HG03108 (cell line): ENCODE measurements at regions not wholly inside any gene's neighbourhood (a gene's known extent, or its start where the extent isn't known, plus 50 kb on each side); places are given as distances from the start of the nearest gene placed in this dataset.
A peak's percentile ranks its signal among the peaks of the same experiment; 100 is the strongest.

Experiments used
- ATAC-seq: cut with Tn5 transposase; IDR thresholded peaks from one replicate; pipeline ENCODE4 v1.9.1; 2021; ENCODE audit warnings: moderate library complexity; ENCODE audit not compliant: unreplicated experiment

DNA sequence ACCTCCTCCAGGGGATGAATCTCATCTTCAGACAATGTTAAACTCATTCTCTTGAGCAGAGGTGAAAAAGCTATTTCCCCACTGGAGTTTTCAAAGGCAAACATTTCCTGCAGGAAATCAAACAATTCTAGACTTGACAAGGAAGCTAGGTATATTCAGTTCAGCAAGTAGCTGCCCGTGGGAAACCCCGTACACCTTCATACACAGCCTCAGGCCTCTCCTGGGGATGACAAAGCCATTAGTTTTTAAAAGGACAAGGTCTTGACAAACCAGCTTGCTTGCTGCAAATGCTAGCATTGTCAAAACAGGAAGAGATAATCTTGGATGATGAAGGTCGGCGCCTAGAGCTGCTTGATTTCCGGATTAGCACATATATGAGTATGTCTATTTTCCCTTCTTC, 1630.8 kb upstream of the TENM4 start:
- ATAC-seq, result no peak

DNA sequence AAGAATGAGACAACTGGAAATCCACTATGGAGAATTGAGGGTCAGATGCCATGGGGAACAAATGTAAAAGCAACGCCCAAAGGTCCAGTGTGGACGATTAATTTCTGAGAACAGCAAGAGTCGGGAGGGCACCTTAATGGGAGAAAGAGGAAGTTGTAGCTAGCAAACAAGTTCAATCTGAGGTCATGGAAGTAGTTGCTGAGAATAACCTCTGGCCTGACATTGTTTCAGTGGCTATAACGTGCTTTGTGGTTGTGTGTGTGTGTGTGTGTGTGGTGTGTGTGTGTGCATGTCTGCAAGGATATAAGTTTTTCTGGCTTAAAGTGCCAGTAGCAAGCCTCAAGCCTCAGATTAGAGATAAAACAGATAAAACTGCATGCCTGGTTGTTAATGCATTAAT, 1630.1 kb upstream of the TENM4 start:
- ATAC-seq, result peak; percentile 67

DNA sequence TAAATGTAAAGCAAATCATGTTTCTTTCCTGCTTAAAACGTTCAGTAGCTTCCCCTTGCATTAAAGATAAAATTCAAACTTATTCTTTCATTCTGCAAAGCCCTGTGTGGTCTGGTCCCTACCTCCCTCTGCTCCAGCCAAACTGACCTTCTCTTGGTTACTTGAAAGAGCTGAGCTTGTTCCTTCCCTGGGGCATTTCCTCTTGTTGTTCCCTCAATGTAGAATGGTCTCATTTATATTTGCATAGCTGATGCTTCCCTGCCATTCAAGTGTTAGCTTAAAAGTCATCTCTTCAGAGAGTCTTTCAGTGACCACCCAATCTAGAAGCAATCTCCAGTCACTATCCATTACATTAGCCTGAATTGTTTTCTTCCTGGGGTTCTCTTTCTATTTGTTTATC, 1618.5 kb upstream of the TENM4 start:
- no peak for ATAC-seq

DNA sequence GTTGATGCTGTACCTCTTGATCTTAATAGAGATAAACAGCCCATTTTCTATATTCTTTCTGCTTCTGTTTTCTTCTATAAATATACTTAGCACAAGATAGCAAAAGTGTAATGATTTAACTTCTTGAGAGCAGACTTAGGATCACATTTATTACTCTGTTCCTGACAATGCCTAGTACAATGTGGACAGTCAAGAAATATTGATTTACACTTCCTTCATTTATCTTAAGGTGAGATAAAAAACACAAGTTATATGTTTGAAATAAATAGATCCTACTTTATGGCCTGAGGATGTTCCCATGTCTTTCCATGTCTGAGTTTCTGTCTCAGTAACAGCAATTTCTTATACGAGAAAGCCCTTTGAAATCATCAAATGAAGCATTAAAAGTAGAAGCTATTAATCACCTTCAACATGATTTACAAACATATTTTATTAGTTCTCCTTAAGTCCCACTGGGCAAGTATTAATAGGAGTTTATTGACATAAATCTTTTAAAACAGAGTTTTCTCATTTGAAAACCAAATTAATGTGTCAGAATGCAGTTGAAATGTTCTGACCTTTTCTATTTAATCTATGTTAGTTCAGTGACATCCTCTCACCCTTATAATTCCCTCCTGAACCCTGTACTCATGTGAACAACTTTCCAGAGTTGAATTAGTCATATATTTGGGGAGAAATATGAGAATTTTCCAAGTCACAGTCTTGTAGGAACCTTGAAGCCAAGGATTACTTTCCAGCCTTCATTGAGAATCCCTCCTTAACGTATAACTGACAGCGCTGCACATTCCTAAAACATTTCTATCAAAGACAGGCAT, 1611.7 kb upstream of the TENM4 start:
- no peak for ATAC-seq

DNA sequence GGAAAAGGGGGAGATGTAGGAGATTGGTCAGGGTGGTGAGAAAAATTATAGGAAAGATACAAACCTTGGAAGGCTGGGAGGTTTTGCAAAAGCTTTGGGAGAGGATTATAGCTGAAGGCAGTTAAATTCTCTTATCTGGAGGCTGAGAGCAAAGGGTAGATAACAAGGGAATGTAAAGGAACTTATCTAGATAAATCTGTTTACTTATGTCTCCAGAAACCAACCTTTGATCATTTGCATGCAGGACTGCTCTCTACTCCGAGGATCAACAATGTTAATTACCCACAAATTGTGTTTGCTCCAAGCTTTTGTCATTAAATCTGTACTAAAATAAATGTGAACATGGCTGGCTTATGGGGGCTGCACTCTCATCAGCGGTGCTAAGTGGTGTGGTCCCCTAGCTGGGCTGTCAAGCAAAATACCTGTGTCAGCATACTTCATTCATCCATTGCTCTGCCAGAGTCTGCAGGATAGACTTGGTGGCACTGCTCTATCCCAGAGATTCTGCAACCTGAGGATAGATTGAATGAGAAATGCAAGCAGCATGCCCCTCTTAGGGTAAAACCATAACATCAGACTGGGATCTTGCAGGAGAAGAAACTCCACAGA, 1599.2 kb upstream of the TENM4 start:
- ATAC-seq, result no peak

DNA sequence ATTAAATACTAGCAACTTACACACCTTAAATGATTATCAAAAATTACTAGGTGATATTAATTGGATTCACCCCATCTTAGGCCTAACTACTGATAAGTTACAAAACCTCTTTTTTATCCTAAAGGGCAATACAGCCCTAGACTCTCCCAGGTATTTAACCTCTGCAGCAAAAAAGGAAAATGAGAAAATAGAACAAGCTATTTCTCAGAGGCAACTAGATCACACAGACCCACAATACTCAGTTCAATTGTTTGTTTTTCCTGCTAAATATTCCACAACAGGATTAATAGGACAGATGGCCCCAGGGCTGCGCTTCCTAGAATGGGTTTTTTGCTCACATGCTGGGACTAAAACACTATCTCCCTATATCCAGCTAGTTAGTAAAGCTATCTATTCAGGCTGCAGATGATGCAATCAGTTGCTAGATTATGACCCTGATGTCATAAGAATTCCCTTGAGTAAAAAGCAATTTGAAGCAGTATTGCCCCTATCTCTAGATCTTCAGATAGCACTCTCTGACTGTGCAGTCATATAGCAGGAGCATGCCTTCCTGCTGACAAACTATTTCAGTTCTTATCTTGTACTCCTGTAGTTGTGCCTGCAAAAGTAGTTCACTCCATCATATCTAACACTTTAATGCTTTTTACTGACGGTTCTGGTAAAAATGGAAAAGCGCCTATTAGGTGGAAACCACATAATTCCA, 1595.5 kb upstream of the TENM4 start:
- no peak for ATAC-seq

DNA sequence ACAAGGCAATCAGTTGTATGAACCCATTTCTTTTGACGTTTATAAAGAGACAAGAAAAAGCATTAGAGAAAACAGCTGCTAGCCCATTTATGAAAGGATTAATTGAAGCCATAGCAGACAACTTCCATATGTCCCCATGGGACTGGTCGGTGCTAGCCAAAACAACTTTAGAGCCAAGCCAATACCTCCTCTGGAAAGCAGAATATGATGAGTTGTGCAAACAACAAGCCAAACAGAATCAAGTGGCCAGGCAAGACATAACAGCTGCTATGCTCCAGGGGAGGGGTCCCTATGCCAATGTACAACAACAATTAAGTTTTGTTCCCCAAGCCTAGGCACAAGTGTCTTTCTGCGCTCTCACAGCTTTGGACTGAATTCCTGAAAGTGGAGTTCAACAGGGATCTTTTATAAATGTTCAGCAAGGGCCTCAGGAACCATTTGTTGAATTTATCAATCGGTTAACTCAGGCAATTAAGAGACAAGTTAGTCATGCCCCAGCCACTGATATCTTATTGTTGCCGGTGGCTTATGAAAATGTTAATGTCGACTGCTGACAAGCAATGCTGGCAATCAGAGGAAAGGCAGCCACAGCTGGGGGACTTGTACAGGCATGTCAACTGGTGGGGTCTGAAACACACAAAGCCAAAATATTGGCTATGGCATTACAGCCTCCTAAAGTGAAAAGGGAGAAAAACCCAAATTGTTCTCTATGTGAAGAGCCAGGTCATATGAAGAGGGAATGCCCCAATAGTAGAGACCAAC, 1593.1 kb upstream of the TENM4 start:
- no peak for ATAC-seq

DNA sequence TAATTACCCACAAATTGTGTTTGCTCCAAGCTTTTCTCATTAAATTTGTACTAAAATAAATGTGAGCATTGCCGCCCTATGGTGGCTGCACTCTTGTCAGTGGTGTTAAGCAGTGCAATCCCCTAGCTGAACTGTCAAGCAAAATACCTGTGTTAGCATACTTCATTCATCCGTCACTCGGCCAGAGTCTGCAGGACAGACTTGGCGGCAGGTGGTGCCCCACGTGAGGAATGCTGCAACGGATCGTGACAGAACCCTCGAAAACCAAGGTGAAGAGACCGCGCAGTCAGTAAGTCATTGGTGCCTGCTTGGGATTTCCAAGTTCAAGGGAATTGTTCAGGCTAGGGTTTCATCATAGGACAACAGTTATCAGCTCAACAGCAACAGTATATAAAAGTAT, 1592.1 kb upstream of the TENM4 start:
- ATAC-seq, result no peak

DNA sequence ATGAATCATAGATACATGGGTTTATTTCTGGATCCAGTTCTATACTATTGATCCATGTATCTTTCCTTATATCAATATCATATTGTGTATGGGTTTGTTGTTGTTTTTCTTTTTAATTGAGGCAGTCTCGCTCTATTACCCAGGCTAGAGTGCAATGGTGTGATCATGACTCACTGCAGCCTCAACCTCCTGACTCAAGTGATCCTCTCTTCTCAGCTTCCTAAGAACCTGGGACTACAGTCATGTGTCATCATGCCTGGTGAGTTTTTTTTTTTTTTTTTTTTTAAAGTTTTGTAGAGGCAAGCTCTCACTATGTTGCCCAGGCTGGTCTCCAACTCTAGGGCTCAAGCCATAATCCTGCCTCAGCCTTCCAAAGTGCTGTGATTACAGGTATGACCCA, 1589.4 kb upstream of the TENM4 start:
- ATAC-seq, result no peak

DNA sequence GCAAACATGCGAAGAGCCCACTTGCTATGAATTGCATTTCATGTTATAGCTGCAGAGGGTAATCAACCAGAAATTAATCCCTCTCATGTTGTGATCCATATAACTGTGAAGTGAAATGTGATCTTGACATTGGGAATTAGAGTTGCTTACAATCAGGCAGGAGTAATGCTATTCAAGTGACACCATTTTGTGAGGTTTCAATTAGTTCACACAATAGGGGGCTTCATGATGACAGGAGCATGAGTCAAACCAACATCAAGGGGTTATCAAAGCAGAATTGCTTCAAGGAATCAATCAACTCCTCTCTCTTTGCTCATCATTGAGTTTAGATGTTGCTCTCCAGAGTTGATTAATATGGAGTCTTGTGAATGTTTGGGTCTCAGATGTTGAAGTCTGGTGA, 1585.2 kb upstream of the TENM4 start:
- no peak for ATAC-seq

DNA sequence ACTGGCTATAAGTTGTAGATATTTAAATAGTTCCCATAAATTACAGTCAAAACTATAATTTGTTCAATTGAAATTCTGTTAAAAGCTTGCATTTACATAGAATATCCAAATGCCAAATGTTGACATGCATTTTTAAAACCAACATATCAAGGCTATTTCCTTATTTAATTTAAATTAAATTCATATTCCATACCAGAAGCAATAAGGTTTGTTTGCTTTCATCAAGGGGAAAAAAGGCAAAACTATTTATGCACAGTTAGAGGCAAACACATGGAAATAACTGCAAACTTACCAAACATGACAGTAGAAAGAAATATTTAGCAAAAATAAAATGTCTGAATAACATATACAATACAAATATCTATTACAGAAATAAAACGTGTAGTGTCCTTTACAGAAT, 1581.2 kb upstream of the TENM4 start:
- ATAC-seq, result no peak

DNA sequence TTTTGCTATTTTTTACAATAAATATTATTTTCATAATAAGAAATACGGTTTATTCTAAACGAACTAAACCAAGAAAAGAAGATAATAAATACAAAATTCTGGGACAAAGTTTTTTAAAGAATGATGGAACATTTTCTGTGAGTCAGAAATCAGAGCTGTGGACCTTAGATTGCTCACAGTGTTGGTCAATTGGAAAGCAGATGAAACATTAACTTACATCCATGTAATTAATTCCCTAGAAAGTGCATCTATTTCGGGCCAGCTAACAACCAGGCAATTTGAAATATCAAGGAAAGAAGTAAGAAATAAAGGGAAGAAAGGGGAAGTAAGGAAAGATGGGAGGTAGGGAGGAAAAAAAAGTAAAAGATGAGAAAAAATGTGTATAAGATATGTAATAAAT, 1569.8 kb upstream of the TENM4 start:
- no peak for ATAC-seq

DNA sequence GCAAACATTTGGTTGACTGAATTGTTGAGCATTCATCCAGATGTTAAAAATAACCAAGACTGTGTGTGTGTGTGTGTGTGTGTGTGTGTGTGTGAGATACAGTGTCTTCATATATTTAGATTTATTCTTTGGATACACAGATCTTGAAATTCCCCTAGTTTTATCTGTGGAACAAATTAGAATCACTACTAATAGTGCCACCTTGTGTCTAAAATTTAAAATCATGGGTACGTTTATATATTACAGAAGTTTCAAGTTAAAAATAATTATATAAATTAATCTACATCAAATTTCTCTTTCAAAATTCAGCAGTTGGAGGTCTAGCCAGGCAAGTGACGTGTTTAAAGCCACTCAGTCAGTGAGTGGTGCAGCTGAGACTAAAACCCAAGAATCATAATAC, 1566.2 kb upstream of the TENM4 start:
- ATAC-seq, result no peak

DNA sequence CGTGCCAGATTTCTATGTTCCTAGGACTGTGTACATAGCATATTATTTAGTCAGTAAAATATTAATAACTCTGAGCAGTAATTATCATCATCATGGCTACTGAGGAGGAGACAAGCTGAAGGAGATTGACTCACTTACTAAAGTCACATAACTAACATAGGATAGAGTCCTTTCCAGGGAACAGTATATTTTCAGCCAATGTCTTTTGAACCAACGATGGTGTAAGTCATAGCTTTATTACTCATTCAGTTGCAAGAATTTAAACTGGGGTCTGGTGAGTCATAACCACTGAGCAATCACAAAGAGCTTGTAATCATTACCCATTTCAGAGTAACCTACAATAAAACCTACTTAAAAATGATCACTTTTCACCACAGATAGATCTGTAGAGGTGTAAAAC, 1564.8 kb upstream of the TENM4 start:
- no peak for ATAC-seq

DNA sequence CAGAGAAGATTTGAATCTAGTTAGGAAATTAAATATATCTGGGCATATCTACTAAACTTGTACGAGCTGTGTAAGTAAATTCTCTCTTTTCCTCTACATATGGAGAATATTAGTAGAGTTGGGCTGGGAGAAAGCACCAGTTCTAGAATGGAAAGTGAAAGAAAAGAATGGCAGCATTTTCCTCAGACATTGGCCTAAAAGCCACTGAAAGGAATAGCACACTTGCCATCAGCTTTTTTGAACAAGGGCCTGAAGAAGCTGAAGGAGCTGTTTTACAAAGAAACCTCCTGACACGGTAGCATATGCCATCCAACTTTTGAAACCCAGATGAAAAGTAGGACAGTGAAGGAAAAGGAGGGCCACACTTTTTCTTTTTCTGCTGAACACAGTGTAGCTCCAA, 1563.7 kb upstream of the TENM4 start:
- no peak for ATAC-seq

DNA sequence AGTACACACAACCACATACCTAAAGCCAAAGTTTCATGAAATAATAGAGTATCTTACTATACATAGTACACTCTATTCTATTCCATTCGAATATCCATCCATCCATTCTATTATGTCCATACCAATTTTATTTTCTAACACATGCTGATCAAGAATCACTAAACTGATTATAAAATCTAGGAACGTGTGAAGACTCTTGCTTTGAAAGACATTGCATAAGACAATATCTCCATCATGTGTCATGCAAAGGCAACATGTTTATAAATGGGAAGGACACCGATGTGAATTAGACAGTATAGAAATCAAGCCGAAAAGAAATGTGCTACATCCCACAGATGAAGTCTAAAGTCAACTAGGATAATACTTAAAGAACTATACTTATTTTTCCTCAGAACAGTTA, 1561.5 kb upstream of the TENM4 start:
- no peak for ATAC-seq

DNA sequence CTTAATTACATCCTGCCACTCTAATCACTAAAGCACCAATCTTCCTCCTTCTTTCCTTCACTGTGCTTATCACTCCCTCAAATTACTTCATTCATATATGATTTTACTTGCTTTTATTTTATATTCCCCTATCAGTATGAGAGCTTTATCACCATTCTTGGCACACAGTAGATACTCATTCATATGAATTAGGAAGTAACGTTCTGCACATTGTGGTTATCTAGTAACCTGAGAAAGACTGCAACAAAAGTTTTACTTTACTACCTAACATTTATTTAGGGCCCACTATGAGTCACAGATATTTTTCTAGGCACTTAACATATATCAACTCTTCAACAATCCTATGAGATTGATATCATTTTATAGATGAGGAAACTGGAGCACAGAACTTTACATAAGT, 1559.9 kb upstream of the TENM4 start:
- ATAC-seq, result no peak

DNA sequence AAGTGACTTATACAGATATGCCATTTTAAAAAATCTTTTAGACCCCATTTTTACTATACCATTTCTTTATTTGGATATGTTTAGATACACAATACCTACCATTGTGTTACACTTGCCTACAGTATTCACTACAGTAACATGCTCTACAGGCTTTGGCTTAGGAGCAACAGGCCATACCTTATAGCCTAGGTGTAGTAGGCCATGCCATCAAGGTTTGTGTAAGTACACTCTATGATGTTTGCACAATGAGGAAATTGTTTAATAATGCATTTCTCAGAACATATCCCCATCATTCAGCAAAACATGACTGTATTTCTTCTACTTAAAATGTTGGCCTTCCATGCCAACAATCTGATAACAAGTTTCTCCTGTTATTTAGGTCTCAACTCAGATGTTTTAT, 1559.5 kb upstream of the TENM4 start:
- ATAC-seq, result no peak

DNA sequence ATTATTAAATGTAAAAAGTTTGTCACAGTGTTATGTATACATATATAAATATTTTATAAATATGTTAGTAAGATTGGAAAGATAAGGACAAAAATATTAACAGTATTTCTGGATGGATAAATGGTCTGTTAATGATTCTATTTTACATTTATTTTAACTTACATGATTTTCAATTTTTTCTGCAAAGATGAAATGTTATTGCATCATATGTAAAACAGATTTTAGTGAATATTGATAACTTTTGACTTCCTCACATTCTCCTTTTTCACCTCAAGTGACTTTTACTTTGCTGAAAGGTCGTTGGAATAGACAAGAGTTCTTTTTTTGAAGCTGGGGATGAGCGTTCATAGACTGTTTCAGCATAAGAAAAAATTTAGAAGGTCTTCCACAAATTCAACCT, 1554.7 kb upstream of the TENM4 start:
- no peak for ATAC-seq

DNA sequence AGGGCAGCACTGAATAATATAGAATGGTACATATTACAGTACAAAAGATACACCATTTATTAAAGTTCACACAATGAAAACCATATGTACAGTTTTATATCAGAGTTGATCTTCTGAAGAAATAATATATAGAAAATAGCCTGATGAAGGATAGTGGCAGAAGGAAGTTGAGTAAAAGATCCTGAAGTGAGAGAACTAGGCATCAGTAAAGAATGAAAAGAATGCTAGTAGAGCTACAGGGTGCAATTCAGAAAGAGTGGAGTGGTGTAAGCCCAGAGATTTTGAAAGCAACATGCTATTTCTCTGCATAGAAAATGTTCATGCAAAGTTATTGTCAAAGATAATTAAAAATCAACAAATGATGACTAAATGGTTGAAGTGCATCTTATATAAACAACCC, 1552.7 kb upstream of the TENM4 start:
- ATAC-seq, result no peak

DNA sequence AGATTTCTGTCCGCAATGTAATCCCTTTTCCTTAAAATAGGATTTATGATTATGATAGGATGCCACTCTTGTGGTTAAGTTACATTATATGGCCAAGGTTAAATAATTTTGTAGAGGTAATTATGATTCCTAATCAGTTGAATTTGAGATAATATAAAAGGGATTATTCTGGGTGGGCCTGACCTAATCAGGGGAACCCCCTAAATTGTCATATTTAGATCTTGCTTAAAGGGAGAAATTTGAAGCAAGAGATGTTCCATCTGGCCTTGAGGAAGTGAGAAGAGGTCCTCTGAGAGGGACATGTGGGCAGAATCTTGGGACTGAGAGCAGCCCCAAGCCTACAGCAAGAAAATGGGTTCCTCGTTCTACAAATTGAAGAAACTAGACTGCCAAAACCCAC, 1550.1 kb upstream of the TENM4 start:
- ATAC-seq, result no peak

DNA sequence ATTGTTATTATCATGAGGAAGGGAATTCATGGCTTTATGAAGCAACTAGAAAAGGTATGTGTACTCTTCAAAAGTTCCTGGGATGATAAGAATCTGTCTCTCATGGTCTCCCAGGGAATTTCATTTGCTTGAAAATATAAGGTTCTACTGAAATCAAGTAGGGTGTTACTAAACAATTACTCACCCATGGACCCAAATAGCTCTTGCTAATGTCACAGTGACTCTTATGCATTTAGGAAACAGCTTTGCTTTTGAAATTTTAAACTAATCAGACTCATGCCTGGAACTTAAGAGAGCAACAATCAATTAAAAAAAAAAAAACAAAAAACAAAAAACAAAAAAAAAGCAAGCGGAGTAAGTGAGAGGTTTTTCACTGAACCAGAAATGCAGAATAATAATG, 1546.3 kb upstream of the TENM4 start:
- ATAC-seq, result no peak
